ENCODE measurements at regions not wholly inside any gene's neighbourhood (a gene's known extent, or its start where the extent isn't known, plus 50 kb on each side); places are given as distances from the start of the nearest gene placed in this dataset.

DNA sequence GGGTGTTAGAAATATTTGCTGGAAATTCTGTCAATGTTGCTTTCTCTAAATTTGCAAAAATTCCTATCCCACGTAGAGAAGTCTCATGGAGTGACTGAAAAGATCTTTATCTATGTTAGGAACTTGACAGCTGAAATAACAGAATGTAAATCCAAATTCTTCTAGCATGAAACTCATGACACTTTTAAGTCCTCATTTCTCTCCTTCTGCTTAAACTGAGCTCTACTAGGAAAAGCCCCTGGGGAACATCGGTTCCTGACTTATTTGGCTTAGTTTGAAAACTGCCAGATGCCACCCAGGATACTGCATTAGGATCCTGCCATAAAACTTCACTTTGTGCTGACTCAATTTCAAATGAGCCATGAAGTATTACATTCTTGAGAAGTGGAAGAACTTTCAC lies 426.0 kb downstream of the GALC start:
- Histone ChIP-seq H3K4me1 (ENCODE audit: control insufficient read depth, insufficient read depth, low read length) (no peaks in the 10 kb centered on the region), H3K4me3 (ENCODE audit: low read length) (no peak overlapping the region), H3K27ac (ENCODE audit: low read length) (no peak overlapping the region), H3K9me3 (ENCODE audit: control insufficient read depth, low read depth, low read length) (no peaks in the 10 kb centered on the region), H3K27me3 (ENCODE audit: control insufficient read depth, insufficient read depth, low read length) (no peaks in the 10 kb centered on the region), H3K36me3 (ENCODE audit: control insufficient read depth, insufficient read depth, low read length) (no peaks in the 10 kb centered on the region)
- no peak for DNase-seq
- 0% methylated on average over 1 of the region's 2 CpGs for WGBS (ENCODE audit: insufficient coverage, low lambda C conversion rate)

- Histone ChIP-seq H3K36me3 (ENCODE audit: control insufficient read depth, insufficient read depth, low read length) (no peaks in the 10 kb centered on the region), H3K9me3 (ENCODE audit: control insufficient read depth, low read depth, low read length) (no peaks in the 10 kb centered on the region), H3K27ac (ENCODE audit: low read length) (no peak overlapping the region), H3K4me1 (ENCODE audit: control insufficient read depth, insufficient read depth, low read length) (no peaks in the 10 kb centered on the region), H3K4me3 (ENCODE audit: low read length) (no peak overlapping the region), H3K27me3 (ENCODE audit: control insufficient read depth, insufficient read depth, low read length) (no peaks in the 10 kb centered on the region)
- DNase-seq, result no peak
- WGBS (ENCODE audit: insufficient coverage, low lambda C conversion rate), result 100% methylated on average over 1 of the region's 5 CpGs
These were observed 445.4 kb downstream of the GALC start for GRCh38 chr14:87547536-87547935.

DNA sequence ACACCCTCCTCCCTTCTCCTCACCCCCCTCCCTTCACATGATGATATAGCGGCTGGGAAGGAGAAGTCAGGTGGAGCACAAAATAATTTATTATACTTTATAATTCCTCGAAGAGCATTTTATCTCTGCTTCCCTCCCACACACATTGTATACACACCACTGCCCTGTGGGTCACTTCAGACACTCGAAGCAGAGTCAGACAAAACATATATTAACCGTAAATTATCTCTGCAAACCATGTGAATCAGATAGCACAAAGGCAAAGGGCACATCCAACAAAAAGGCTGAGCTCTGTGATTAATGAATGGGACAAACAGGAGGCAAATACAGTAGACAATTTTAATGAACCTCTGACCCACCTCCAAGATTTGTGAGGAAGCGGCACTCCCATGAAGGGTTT lies 450.7 kb downstream of the GALC start:
- H3K4me1 ChIP-seq (ENCODE audit: control insufficient read depth, insufficient read depth, low read length), result no peaks in the 10 kb centered on the region
- WGBS (ENCODE audit: insufficient coverage, low lambda C conversion rate), result 0% methylated on average over 2 of the region's 5 CpGs
- no peak overlapping the region for H3K4me3 ChIP-seq (ENCODE audit: low read length)
- no peaks in the 10 kb centered on the region for H3K9me3 ChIP-seq (ENCODE audit: control insufficient read depth, low read depth, low read length)
- DNase-seq, result no peak
- no peak overlapping the region for H3K27ac ChIP-seq (ENCODE audit: low read length)
- H3K27me3 ChIP-seq (ENCODE audit: control insufficient read depth, insufficient read depth, low read length), result no peaks in the 10 kb centered on the region
- H3K36me3 ChIP-seq (ENCODE audit: control insufficient read depth, insufficient read depth, low read length), result no peaks in the 10 kb centered on the region

GRCh38 chr14:87540339-87540738 lies 452.6 kb downstream of the GALC start:
- DNase-seq, result no peak
- Histone ChIP-seq H3K4me3 (ENCODE audit: low read length) (no peak overlapping the region), H3K36me3 (ENCODE audit: control insufficient read depth, insufficient read depth, low read length) (no peaks in the 10 kb centered on the region), H3K4me1 (ENCODE audit: control insufficient read depth, insufficient read depth, low read length) (no peaks in the 10 kb centered on the region), H3K9me3 (ENCODE audit: control insufficient read depth, low read depth, low read length) (no peaks in the 10 kb centered on the region), H3K27ac (ENCODE audit: low read length) (no peak overlapping the region), H3K27me3 (ENCODE audit: control insufficient read depth, insufficient read depth, low read length) (no peaks in the 10 kb centered on the region)
- WGBS (ENCODE audit: insufficient coverage, low lambda C conversion rate), result 60% methylated on average over 1 of the region's 2 CpGs

- no peak for DNase-seq
- Histone ChIP-seq H3K4me1 (ENCODE audit: control insufficient read depth, insufficient read depth, low read length) (no peaks in the 10 kb centered on the region), H3K27ac (ENCODE audit: low read length) (no peak overlapping the region), H3K4me3 (ENCODE audit: low read length) (no peak overlapping the region), H3K36me3 (ENCODE audit: control insufficient read depth, insufficient read depth, low read length) (no peaks in the 10 kb centered on the region), H3K27me3 (ENCODE audit: control insufficient read depth, insufficient read depth, low read length) (no peaks in the 10 kb centered on the region), H3K9me3 (ENCODE audit: control insufficient read depth, low read depth, low read length) (no peaks in the 10 kb centered on the region)
- 36% methylated on average over 1 of the region's 4 CpGs for WGBS (ENCODE audit: insufficient coverage, low lambda C conversion rate)
These were observed 463.9 kb downstream of the GALC start for GRCh38 chr14:87529081-87529480.

GRCh38 chr14:87526731-87527130 lies 466.3 kb downstream of the GALC start:
- H3K27ac ChIP-seq (ENCODE audit: low read length), result no peak overlapping the region
- no peaks in the 10 kb centered on the region for H3K36me3 ChIP-seq (ENCODE audit: control insufficient read depth, insufficient read depth, low read length)
- no peaks in the 10 kb centered on the region for H3K9me3 ChIP-seq (ENCODE audit: control insufficient read depth, low read depth, low read length)
- WGBS (ENCODE audit: insufficient coverage, low lambda C conversion rate), result 80% methylated on average over 2 of the region's 4 CpGs
- no peak overlapping the region for H3K4me3 ChIP-seq (ENCODE audit: low read length)
- H3K4me1 ChIP-seq (ENCODE audit: control insufficient read depth, insufficient read depth, low read length), result no peaks in the 10 kb centered on the region
- no peaks in the 10 kb centered on the region for H3K27me3 ChIP-seq (ENCODE audit: control insufficient read depth, insufficient read depth, low read length)
- no peak for DNase-seq

DNA sequence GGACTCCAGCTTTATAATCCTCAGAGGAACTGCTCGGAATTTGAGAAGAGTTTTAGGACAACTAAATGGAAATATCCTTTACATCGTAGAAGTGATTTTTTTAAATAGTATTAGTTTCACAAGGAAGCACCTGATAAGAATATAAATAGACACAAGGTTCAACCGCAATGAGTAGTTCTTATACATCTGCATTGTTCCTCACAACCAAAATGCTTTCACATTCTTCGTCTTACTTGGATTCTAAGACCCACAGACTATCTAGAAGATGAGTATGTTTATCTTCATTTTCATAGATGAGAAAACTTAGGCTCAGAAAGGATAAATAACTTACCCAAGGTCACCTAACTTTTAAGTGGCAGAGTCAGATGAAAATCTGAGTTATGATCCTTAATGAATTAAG lies 469.0 kb downstream of the GALC start:
- DNase-seq, result no peak
- WGBS (ENCODE audit: insufficient coverage, low lambda C conversion rate), result 83% methylated on average over 1 of the region's 4 CpGs
- Histone ChIP-seq H3K36me3 (ENCODE audit: control insufficient read depth, insufficient read depth, low read length) (no peaks in the 10 kb centered on the region), H3K9me3 (ENCODE audit: control insufficient read depth, low read depth, low read length) (no peaks in the 10 kb centered on the region), H3K27ac (ENCODE audit: low read length) (no peak overlapping the region), H3K27me3 (ENCODE audit: control insufficient read depth, insufficient read depth, low read length) (no peaks in the 10 kb centered on the region), H3K4me1 (ENCODE audit: control insufficient read depth, insufficient read depth, low read length) (no peaks in the 10 kb centered on the region), H3K4me3 (ENCODE audit: low read length) (no peak overlapping the region)

DNA sequence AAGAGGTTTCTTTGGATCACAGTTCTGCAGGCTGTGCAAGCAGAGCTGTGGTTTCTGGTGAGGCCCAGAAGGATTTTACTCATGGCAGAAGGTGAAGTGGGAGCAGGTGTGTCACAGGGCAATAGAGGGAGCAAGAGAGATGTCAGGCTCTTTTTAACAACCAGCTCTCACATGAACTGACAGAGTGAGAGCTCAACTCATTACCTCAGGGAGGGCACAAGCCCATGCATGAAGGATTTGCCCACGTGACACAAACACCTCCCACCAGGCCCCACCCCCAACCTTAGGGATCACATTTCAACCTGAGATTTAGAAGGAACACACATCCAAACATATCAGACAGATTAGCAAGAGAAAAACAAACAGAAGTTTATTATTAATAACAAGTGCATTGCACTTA lies 470.4 kb downstream of the GALC start:
- no peaks in the 10 kb centered on the region for H3K9me3 ChIP-seq (ENCODE audit: control insufficient read depth, low read depth, low read length)
- H3K4me1 ChIP-seq (ENCODE audit: control insufficient read depth, insufficient read depth, low read length), result no peaks in the 10 kb centered on the region
- DNase-seq, result no peak
- no peaks in the 10 kb centered on the region for H3K36me3 ChIP-seq (ENCODE audit: control insufficient read depth, insufficient read depth, low read length)
- H3K4me3 ChIP-seq (ENCODE audit: low read length), result no peak overlapping the region
- WGBS (ENCODE audit: insufficient coverage, low lambda C conversion rate), result no CpG with 5 or more reads among the region's 1 CpG
- H3K27me3 ChIP-seq (ENCODE audit: control insufficient read depth, insufficient read depth, low read length), result no peaks in the 10 kb centered on the region
- no peak overlapping the region for H3K27ac ChIP-seq (ENCODE audit: low read length)

DNA sequence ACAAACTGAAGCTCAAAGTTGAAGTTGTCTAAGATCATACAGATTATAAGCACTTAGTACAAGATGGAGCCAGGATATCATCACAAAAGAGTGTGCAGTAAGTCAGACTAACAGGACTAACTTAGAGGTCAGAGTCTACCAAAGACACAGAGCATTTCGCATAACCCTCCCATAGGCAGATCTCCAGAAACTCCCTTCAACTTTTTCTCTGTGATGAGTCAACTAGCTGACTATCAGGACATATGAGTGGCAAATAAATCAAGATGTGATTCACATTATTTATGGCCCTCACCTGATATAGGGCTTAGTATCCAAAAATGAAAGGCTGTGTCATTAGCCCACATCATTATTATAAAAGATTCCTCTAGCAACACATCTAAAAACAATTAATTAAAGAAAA lies 484.6 kb downstream of the GALC start:
- Histone ChIP-seq H3K9me3 (ENCODE audit: control insufficient read depth, low read depth, low read length) (no peaks in the 10 kb centered on the region), H3K27me3 (ENCODE audit: control insufficient read depth, insufficient read depth, low read length) (no peaks in the 10 kb centered on the region), H3K4me3 (ENCODE audit: low read length) (no peak overlapping the region), H3K36me3 (ENCODE audit: control insufficient read depth, insufficient read depth, low read length) (no peaks in the 10 kb centered on the region), H3K27ac (ENCODE audit: low read length) (no peak overlapping the region), H3K4me1 (ENCODE audit: control insufficient read depth, insufficient read depth, low read length) (no peaks in the 10 kb centered on the region)
- no peak for DNase-seq
- no CpG with 5 or more reads among the region's 1 CpG for WGBS (ENCODE audit: insufficient coverage, low lambda C conversion rate)

GRCh38 chr14:87503711-87504110 lies 489.3 kb downstream of the GALC start:
- no peak overlapping the region for H3K27ac ChIP-seq (ENCODE audit: low read length)
- no peak for DNase-seq
- no peaks in the 10 kb centered on the region for H3K9me3 ChIP-seq (ENCODE audit: control insufficient read depth, low read depth, low read length)
- H3K27me3 ChIP-seq (ENCODE audit: control insufficient read depth, insufficient read depth, low read length), result no peaks in the 10 kb centered on the region
- no peak overlapping the region for H3K4me3 ChIP-seq (ENCODE audit: low read length)
- H3K36me3 ChIP-seq (ENCODE audit: control insufficient read depth, insufficient read depth, low read length), result no peaks in the 10 kb centered on the region
- WGBS (ENCODE audit: insufficient coverage, low lambda C conversion rate), result 100% methylated on average over 1 of the region's 3 CpGs
- no peaks in the 10 kb centered on the region for H3K4me1 ChIP-seq (ENCODE audit: control insufficient read depth, insufficient read depth, low read length)

GRCh38 chr14:87497301-87497700 lies 495.7 kb downstream of the GALC start:
- Histone ChIP-seq H3K4me1 (ENCODE audit: control insufficient read depth, insufficient read depth, low read length) (no peaks in the 10 kb centered on the region), H3K36me3 (ENCODE audit: control insufficient read depth, insufficient read depth, low read length) (no peaks in the 10 kb centered on the region), H3K27me3 (ENCODE audit: control insufficient read depth, insufficient read depth, low read length) (no peaks in the 10 kb centered on the region), H3K27ac (ENCODE audit: low read length) (no peak overlapping the region), H3K4me3 (ENCODE audit: low read length) (no peak overlapping the region), H3K9me3 (ENCODE audit: control insufficient read depth, low read depth, low read length) (no peaks in the 10 kb centered on the region)
- WGBS (ENCODE audit: insufficient coverage, low lambda C conversion rate), result 73% methylated on average over 3 of the region's 3 CpGs
- DNase-seq, result no peak

Data from large intestine (tissue), 3 donors.